Endothelial cell (in vitro differentiated cells): ENCODE measurements at regions not wholly inside any gene's neighbourhood (a gene's known extent, or its start where the extent isn't known, plus 50 kb on each side); places are given as distances from the start of the nearest gene placed in this dataset.

Source experiments
- DNase-seq: peaks from one replicate; pipeline ENCODE4 v3.0.0; 2021; ENCODE audit warnings: low spot score
- H3K27ac Mint-ChIP-seq: one replicate; pipeline ENCODE4 v1.8.0; 2021; ENCODE audit warnings: mixed read lengths, inconsistent platforms; ENCODE audit not compliant: unreplicated experiment
- H3K27me3 Mint-ChIP-seq: one replicate; pipeline ENCODE4 v1.8.0; 2021; ENCODE audit warnings: mild to moderate bottlenecking, moderate library complexity, mixed read lengths, inconsistent platforms; ENCODE audit not compliant: unreplicated experiment
- H3K36me3 Mint-ChIP-seq: one replicate; pipeline ENCODE4 v1.8.0; 2021; ENCODE audit warnings: mild to moderate bottlenecking, low read depth, mixed read lengths, inconsistent platforms; ENCODE audit not compliant: unreplicated experiment
- H3K4me1 Mint-ChIP-seq: one replicate; pipeline ENCODE4 v1.8.0; 2021; ENCODE audit warnings: mild to moderate bottlenecking, mixed read lengths, inconsistent platforms; ENCODE audit not compliant: unreplicated experiment
- H3K4me3 Mint-ChIP-seq: one replicate; pipeline ENCODE4 v1.8.0; 2021; ENCODE audit warnings: mild to moderate bottlenecking, mixed read lengths, inconsistent platforms; ENCODE audit not compliant: unreplicated experiment
- H3K9me3 Mint-ChIP-seq: one replicate; pipeline ENCODE4 v1.8.0; 2021; ENCODE audit warnings: mixed read lengths, inconsistent platforms; ENCODE audit not compliant: unreplicated experiment
- CTCF ChIP-seq: fragments of 200-600 bp; sonication (generic); IDR thresholded peaks from one replicate; pipeline ENCODE4 v1.5.0; 2021; ENCODE audit warnings: antibody characterized with exemption; ENCODE audit not compliant: unreplicated experiment

- DNase-seq, result no peak
- H3K4me3 Mint-ChIP-seq, result no peak overlapping the region
- H3K4me1 Mint-ChIP-seq, result no peaks in the 10 kb centered on the region
- H3K36me3 Mint-ChIP-seq, result no peaks in the 10 kb centered on the region
- no peaks in the 10 kb centered on the region for H3K9me3 Mint-ChIP-seq
- TF ChIP-seq CTCF, result no peak
- no peaks in the 10 kb centered on the region for H3K27me3 Mint-ChIP-seq
- no peak overlapping the region for H3K27ac Mint-ChIP-seq
Measured at GRCh38 chr17:71757156-71757555, 363.7 kb upstream of the SOX9 start.

GRCh38 chr17:71757956-71758355 is 362.9 kb upstream of the SOX9 start:
- Mint-ChIP-seq H3K4me1 (no peaks in the 10 kb centered on the region), H3K36me3 (no peaks in the 10 kb centered on the region), H3K27me3 (no peaks in the 10 kb centered on the region), H3K4me3 (no peak overlapping the region), H3K27ac (no peak overlapping the region), H3K9me3 (no peaks in the 10 kb centered on the region)
- no peak for TF ChIP-seq CTCF
- no peak for DNase-seq

GRCh38 chr17:71759422-71760060 is 361.3 kb upstream of the SOX9 start:
- H3K27ac Mint-ChIP-seq, result no peak overlapping the region
- no peaks in the 10 kb centered on the region for H3K27me3 Mint-ChIP-seq
- H3K4me1 Mint-ChIP-seq, result no peaks in the 10 kb centered on the region
- no peak for TF ChIP-seq CTCF
- H3K36me3 Mint-ChIP-seq, result no peaks in the 10 kb centered on the region
- no peak for DNase-seq
- no peaks in the 10 kb centered on the region for H3K9me3 Mint-ChIP-seq
- H3K4me3 Mint-ChIP-seq, result no peak overlapping the region

- Mint-ChIP-seq H3K36me3 (no peaks in the 10 kb centered on the region), H3K4me1 (no peaks in the 10 kb centered on the region), H3K9me3 (no peaks in the 10 kb centered on the region), H3K27ac (no peak overlapping the region), H3K4me3 (no peak overlapping the region), H3K27me3 (no peaks in the 10 kb centered on the region)
- no peak for DNase-seq
- TF ChIP-seq CTCF, result no peak
Measured at GRCh38 chr17:71760062-71760720, 360.6 kb upstream of the SOX9 start.

- no peak for TF ChIP-seq CTCF
- H3K4me1 Mint-ChIP-seq, result no peaks in the 10 kb centered on the region
- no peak overlapping the region for H3K27ac Mint-ChIP-seq
- H3K9me3 Mint-ChIP-seq, result no peaks in the 10 kb centered on the region
- no peak for DNase-seq
- no peak overlapping the region for H3K4me3 Mint-ChIP-seq
- no peaks in the 10 kb centered on the region for H3K27me3 Mint-ChIP-seq
- H3K36me3 Mint-ChIP-seq, result no peaks in the 10 kb centered on the region
Measured at GRCh38 chr17:71762526-71762925, 358.3 kb upstream of the SOX9 start.
